ENCODE measurements at regions not wholly inside any gene's neighbourhood (a gene's known extent, or its start where the extent isn't known, plus 50 kb on each side); places are given as distances from the start of the nearest gene placed in this dataset.

DNA sequence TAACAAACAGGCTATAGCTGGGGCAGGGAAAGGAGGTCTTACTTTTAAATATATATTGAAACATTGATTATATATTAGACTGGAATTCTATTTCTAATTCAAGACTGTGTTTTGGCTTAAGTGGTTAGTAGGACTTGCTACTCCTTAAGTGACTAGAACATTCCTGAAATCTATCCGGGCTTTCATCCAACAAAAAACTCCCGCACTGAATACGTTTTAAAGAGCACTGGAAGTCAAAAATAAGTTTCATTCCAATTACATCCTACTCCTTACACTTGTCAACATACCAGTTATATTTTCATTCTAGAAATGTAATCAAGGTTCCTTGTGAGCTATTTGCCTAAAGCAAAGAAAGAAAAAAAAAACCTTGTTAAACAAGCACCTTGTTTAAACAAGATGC, 204.6 kb downstream of the SP3 start:
- TF ChIP-seq ZFP3 (CRISPR knock-in tag; IDR thresholded peaks at IDR 0.05) (no peak), ISL1 (CRISPR knock-in tag; IDR thresholded peaks at IDR 0.05) (0 out of 2 replicates have a peak, but pooled peaks have one; percentile 10)
- no peak for ATAC-seq

DNA sequence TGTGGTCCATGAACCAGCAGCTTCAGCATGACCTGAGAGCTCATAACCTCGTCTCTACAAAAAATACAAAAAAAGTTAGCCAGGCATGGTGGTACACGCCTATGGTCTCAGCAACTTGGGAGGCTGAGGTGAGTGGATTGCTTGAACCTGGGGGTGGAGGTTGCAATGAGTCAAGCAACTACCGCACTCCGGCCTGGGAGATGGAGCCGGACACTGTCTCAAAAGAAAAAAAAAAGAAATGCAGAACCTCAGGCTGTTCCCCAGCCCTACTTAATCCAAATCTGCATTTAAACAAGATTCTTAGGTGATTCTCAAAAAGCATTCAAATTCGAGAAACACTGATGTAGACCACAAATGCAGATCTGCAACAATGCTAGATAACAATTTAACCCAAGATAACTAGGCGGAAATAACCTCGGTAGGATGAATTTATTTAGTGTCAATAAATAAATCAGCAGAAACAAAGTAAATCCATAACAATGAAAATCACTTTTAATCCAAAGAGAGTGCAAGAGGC, 203.5 kb downstream of the SP3 start:
- TF ChIP-seq ZNF70 (CRISPR knock-in tag; IDR thresholded peaks at IDR 0.05), result no peak
- TF ChIP-seq, protein P1, sequence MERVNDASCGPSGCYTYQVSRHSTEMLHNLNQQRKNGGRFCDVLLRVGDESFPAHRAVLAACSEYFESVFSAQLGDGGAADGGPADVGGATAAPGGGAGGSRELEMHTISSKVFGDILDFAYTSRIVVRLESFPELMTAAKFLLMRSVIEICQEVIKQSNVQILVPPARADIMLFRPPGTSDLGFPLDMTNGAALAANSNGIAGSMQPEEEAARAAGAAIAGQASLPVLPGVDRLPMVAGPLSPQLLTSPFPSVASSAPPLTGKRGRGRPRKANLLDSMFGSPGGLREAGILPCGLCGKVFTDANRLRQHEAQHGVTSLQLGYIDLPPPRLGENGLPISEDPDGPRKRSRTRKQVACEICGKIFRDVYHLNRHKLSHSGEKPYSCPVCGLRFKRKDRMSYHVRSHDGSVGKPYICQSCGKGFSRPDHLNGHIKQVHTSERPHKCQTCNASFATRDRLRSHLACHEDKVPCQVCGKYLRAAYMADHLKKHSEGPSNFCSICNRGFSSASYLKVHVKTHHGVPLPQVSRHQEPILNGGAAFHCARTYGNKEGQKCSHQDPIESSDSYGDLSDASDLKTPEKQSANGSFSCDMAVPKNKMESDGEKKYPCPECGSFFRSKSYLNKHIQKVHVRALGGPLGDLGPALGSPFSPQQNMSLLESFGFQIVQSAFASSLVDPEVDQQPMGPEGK (CRISPR knock-in tag; IDR thresholded peaks at IDR 0.05; ENCODE audit: borderline replicate concordance), result no peak
- no peak for TF ChIP-seq OSR1 (CRISPR knock-in tag; IDR thresholded peaks at IDR 0.05)
- TF ChIP-seq CSDC2 (CRISPR knock-in tag; IDR thresholded peaks at IDR 0.05), result no peak
- TF ChIP-seq ZC3H10 (CRISPR knock-in tag; IDR thresholded peaks at IDR 0.05), result no peak
- TF ChIP-seq ESRRG (CRISPR knock-in tag; IDR thresholded peaks at IDR 0.05), result no peak
- no peak for TF ChIP-seq CREB5 (CRISPR knock-in tag; IDR thresholded peaks at IDR 0.05; ENCODE audit: low read depth)
- no peak for TF ChIP-seq ZNF8 (CRISPR knock-in tag; IDR thresholded peaks at IDR 0.05)
- TF ChIP-seq POU6F1 (CRISPR knock-in tag; IDR thresholded peaks at IDR 0.05; ENCODE audit: borderline replicate concordance, low read depth), result no peak
- TF ChIP-seq TOX (CRISPR knock-in tag; IDR thresholded peaks at IDR 0.05; ENCODE audit: borderline replicate concordance), result no peak
- no peak for TF ChIP-seq ISL1 (CRISPR knock-in tag; IDR thresholded peaks at IDR 0.05)
- TF ChIP-seq ZNF565 (CRISPR knock-in tag; conservative IDR thresholded peaks at IDR 0.05; ENCODE audit: low read depth), result no peak
- TF ChIP-seq TCF4 (CRISPR knock-in tag; IDR thresholded peaks at IDR 0.05; ENCODE audit: borderline replicate concordance), result no peak
- ATAC-seq, result no peak

DNA sequence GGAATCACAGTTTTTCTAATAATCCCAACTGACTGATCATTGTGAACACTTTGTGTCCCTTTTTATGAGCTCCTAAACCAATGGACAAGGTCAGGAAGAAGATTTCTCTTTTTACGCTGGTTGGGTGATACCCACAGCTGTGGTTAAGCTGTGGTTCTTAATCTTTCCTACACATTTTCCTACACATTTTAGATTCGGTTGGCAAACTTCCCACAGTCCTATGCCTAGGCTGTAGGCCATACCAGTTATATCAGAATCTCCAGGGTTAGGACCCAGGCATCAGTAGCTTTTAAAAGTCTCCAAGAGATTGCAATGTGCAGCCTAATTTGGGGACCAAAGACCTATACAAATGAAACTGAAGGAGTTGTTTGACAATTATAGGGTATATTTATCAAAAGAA, 203.0 kb downstream of the SP3 start:
- no peak for TF ChIP-seq ZC3H10 (CRISPR knock-in tag; IDR thresholded peaks at IDR 0.05)
- no peak for TF ChIP-seq ISL1 (CRISPR knock-in tag; IDR thresholded peaks at IDR 0.05)
- no peak for TF ChIP-seq ZNF565 (CRISPR knock-in tag; conservative IDR thresholded peaks at IDR 0.05; ENCODE audit: low read depth)
- no peak for TF ChIP-seq GLIS3 (CRISPR knock-in tag; IDR thresholded peaks at IDR 0.05)
- no peak for TF ChIP-seq ZFP3 (CRISPR knock-in tag; IDR thresholded peaks at IDR 0.05)
- no peak for TF ChIP-seq TCF4 (CRISPR knock-in tag; IDR thresholded peaks at IDR 0.05; ENCODE audit: borderline replicate concordance)
- TF ChIP-seq SNAI2 (CRISPR knock-in tag; IDR thresholded peaks at IDR 0.05), result no peak
- TF ChIP-seq, protein P1 (CRISPR knock-in tag; IDR thresholded peaks at IDR 0.05; ENCODE audit: borderline replicate concordance), result no peak
- TF ChIP-seq CSDC2 (CRISPR knock-in tag; IDR thresholded peaks at IDR 0.05), result no peak
- ATAC-seq, result no peak

DNA sequence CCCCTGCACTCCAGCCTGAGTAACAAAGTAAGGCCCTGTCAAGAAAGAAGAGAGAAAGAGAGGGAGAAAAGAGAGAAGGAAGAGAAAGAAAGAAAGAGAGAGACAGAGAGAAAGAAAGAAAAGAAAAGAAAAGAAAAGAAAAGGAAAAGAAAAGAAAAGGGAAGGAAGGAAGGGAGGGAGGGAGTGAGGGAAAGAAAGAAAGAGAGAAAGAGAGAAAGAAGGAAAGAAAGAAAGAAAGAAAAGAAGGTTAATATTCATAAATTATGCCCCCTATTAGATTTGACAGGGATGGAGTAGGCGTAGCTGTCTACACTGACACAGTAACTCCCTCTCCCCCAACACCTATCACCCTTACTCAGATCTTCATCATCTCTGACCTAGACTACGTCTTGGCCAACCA, 202.3 kb downstream of the SP3 start:
- ATAC-seq, result no peak
- TF ChIP-seq OSR1 (CRISPR knock-in tag; IDR thresholded peaks at IDR 0.05) (no peak), ZNF70 (CRISPR knock-in tag; IDR thresholded peaks at IDR 0.05) (no peak)

DNA sequence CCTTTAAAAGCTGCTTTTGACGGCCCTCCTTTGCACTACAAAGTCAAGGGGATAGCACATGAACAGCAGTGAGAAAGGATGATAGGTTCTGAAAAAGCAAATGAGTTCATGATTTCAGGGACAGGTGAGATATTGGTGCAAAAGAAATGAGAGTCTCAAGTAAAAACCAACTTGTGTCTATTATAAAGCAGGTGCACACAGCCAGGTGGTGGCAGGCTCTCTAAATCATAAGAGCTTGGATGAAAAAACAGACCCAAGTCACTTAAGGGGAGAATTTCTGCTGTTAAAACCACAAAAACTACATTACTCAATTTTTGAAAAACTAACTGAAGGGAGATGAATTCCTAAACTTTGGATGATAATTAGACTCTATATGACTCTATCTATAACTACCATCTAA, 201.5 kb downstream of the SP3 start:
- TF ChIP-seq ZNF565 (CRISPR knock-in tag; conservative IDR thresholded peaks at IDR 0.05; ENCODE audit: low read depth), result no peak
- TF ChIP-seq ISL1 (CRISPR knock-in tag; IDR thresholded peaks at IDR 0.05), result no peak
- TF ChIP-seq ZFP3 (CRISPR knock-in tag; IDR thresholded peaks at IDR 0.05), result no peak
- TF ChIP-seq ZC3H10 (CRISPR knock-in tag; IDR thresholded peaks at IDR 0.05), result no peak
- TF ChIP-seq ZNF70 (CRISPR knock-in tag; IDR thresholded peaks at IDR 0.05), result no peak
- ATAC-seq, result no peak

- no peak for ATAC-seq
- TF ChIP-seq ESRRG (CRISPR knock-in tag; IDR thresholded peaks at IDR 0.05) (no peak), CREB5 (CRISPR knock-in tag; IDR thresholded peaks at IDR 0.05; ENCODE audit: low read depth) (no peak), BACH2 (CRISPR knock-in tag; IDR thresholded peaks at IDR 0.05; ENCODE audit: borderline replicate concordance) (no peak), ZNF565 (CRISPR knock-in tag; conservative IDR thresholded peaks at IDR 0.05; ENCODE audit: low read depth) (no peak), OSR1 (CRISPR knock-in tag; IDR thresholded peaks at IDR 0.05) (no peak), ZNF70 (CRISPR knock-in tag; IDR thresholded peaks at IDR 0.05) (no peak), RARB (CRISPR knock-in tag; IDR thresholded peaks at IDR 0.05) (no peak), ISL1 (CRISPR knock-in tag; IDR thresholded peaks at IDR 0.05) (no peak), ZNF8 (CRISPR knock-in tag; IDR thresholded peaks at IDR 0.05) (no peak), ZFP30 (CRISPR knock-in tag; IDR thresholded peaks at IDR 0.05) (no peak), GLIS3 (CRISPR knock-in tag; IDR thresholded peaks at IDR 0.05) (no peak), ZC3H10 (CRISPR knock-in tag; IDR thresholded peaks at IDR 0.05) (no peak), ZFP3 (CRISPR knock-in tag; IDR thresholded peaks at IDR 0.05) (no peak)
- TF ChIP-seq, protein P2, sequence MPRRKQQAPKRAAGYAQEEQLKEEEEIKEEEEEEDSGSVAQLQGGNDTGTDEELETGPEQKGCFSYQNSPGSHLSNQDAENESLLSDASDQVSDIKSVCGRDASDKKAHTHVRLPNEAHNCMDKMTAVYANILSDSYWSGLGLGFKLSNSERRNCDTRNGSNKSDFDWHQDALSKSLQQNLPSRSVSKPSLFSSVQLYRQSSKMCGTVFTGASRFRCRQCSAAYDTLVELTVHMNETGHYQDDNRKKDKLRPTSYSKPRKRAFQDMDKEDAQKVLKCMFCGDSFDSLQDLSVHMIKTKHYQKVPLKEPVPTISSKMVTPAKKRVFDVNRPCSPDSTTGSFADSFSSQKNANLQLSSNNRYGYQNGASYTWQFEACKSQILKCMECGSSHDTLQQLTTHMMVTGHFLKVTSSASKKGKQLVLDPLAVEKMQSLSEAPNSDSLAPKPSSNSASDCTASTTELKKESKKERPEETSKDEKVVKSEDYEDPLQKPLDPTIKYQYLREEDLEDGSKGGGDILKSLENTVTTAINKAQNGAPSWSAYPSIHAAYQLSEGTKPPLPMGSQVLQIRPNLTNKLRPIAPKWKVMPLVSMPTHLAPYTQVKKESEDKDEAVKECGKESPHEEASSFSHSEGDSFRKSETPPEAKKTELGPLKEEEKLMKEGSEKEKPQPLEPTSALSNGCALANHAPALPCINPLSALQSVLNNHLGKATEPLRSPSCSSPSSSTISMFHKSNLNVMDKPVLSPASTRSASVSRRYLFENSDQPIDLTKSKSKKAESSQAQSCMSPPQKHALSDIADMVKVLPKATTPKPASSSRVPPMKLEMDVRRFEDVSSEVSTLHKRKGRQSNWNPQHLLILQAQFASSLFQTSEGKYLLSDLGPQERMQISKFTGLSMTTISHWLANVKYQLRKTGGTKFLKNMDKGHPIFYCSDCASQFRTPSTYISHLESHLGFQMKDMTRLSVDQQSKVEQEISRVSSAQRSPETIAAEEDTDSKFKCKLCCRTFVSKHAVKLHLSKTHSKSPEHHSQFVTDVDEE (CRISPR knock-in tag; IDR thresholded peaks at IDR 0.05), result no peak
Measured at GRCh38 chr2:173764094-173764493, 201.1 kb downstream of the SP3 start.

Measured in SK-N-SH treated with all-trans-retinoic acid at 6 μM for 48 hours (cell line).